ENCODE measurements at regions not wholly inside any gene's neighbourhood (a gene's known extent, or its start where the extent isn't known, plus 50 kb on each side); places are given as distances from the start of the nearest gene placed in this dataset.

DNA sequence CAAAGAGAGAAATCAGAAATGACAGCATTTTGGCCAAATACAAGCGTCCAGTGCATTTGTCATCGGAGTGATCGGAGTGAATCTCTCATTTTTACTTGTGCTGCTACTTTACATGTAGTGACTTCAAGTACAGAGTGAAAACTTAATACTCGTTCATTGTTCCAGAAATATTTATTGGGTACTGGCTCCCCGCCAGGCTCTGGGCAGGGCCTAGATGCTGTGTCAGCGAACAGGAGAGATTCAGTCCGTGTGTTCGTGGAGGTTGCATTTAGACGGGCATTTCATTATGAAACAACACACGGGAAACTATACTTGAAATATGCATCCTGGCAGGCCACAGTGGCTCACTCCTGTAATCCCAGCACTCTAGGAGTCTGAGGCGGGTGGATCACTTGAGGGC lies 727.2 kb upstream of the RBFOX1 start:
- Histone ChIP-seq H3K4me2 (ENCODE audit: low read length) (no peak overlapping the region), H3F3A (ENCODE audit: low read length, unreplicated experiment) (no peaks in the 10 kb centered on the region), H3K79me2 (ENCODE audit: low read length) (no peaks in the 10 kb centered on the region), H2AFZ (ENCODE audit: low read length) (no peak overlapping the region), H3K9ac (ENCODE audit: low read length) (no peak overlapping the region), H3K9me2 (replicated peaks; ENCODE audit: low read length) (no peaks in the 10 kb centered on the region), H3K4me1 (ENCODE audit: insufficient read depth, low read length) (no peaks in the 10 kb centered on the region), H3K27ac (ENCODE audit: low read length) (no peak overlapping the region), H3K27me3 (ENCODE audit: low read length) (no peaks in the 10 kb centered on the region), H3K4me3 (ENCODE audit: low read length) (no peak overlapping the region), H3K9me3 (ENCODE audit: low read length) (no peaks in the 10 kb centered on the region), H3K36me3 (ENCODE audit: low read depth, low read length) (no peaks in the 10 kb centered on the region), H4K20me1 (ENCODE audit: low read length) (no peaks in the 10 kb centered on the region)
- BruUV-seq (replicated peaks): no TSS peak
- intact Hi-C loops (cut with micrococcal nuclease): no loop called here
- TF ChIP-seq EZH2 (IDR thresholded peaks at IDR 0.05; ENCODE audit: low read length, unreplicated experiment) (no peak), EZH2phosphoT487 (IDR thresholded peaks at IDR 0.05; ENCODE audit: borderline replicate concordance, low read length) (no peak)
- TF ChIP-seq, protein P1, sequence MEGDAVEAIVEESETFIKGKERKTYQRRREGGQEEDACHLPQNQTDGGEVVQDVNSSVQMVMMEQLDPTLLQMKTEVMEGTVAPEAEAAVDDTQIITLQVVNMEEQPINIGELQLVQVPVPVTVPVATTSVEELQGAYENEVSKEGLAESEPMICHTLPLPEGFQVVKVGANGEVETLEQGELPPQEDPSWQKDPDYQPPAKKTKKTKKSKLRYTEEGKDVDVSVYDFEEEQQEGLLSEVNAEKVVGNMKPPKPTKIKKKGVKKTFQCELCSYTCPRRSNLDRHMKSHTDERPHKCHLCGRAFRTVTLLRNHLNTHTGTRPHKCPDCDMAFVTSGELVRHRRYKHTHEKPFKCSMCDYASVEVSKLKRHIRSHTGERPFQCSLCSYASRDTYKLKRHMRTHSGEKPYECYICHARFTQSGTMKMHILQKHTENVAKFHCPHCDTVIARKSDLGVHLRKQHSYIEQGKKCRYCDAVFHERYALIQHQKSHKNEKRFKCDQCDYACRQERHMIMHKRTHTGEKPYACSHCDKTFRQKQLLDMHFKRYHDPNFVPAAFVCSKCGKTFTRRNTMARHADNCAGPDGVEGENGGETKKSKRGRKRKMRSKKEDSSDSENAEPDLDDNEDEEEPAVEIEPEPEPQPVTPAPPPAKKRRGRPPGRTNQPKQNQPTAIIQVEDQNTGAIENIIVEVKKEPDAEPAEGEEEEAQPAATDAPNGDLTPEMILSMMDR (conservative IDR thresholded peaks at IDR 0.05; ENCODE audit: low read depth, low read length): no peak
- POLR2A ChIA-PET (ENCODE audit: unreplicated experiment): no interaction called here
- DNase-seq (no peak), ATAC-seq (no peak)
- CTCF ChIA-PET: no interaction called here

DNA sequence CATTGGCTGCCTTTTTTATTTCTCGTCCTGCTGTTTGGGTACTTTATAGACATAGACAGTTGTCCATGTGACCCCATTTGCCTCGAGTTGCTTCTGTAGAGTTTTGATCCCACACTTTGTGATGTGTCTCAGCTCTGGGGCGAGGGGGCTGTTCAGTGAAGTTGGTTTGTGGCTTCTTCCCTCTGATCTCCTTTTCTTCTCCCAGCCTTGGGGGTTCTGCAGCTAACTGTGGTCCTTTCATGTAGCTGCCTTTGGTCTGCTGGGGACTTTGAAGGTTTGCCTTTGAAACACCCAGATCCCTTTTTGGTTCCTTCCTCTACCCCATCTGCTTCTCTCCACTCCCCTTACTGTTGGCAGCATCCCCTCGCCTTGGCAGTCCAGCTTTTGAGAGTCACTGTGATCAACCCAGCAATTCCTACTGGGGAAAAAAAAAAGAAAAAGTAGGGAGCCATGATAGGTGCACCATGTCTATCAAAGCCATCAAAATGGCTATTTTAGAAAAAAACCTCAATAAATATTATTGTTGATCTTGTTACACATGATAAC lies 728.8 kb upstream of the RBFOX1 start:
- H3K9me2 ChIP-seq (replicated peaks; ENCODE audit: low read length): no peaks in the 10 kb centered on the region
- no peaks in the 10 kb centered on the region for H3F3A ChIP-seq (ENCODE audit: low read length, unreplicated experiment)
- no peaks in the 10 kb centered on the region for H3K4me1 ChIP-seq (ENCODE audit: insufficient read depth, low read length)
- BruUV-seq (replicated peaks): no TSS peak
- CTCF ChIA-PET: no interaction called here
- H3K4me2 ChIP-seq (ENCODE audit: low read length): no peak overlapping the region
- DNase-seq (no peak), ATAC-seq (no peak)
- intact Hi-C loops (cut with micrococcal nuclease): no loop called here
- H3K9me3 ChIP-seq (ENCODE audit: low read length): no peaks in the 10 kb centered on the region
- H3K36me3 ChIP-seq (ENCODE audit: low read depth, low read length): no peaks in the 10 kb centered on the region
- no peaks in the 10 kb centered on the region for H3K27me3 ChIP-seq (ENCODE audit: low read length)
- H2AFZ ChIP-seq (ENCODE audit: low read length): no peak overlapping the region
- H3K27ac ChIP-seq (ENCODE audit: low read length): no peak overlapping the region
- no peak for TF ChIP-seq EZH2phosphoT487 (IDR thresholded peaks at IDR 0.05; ENCODE audit: borderline replicate concordance, low read length)
- TF ChIP-seq, protein P1 (conservative IDR thresholded peaks at IDR 0.05; ENCODE audit: low read depth, low read length): no peak
- TF ChIP-seq EZH2 (IDR thresholded peaks at IDR 0.05; ENCODE audit: low read length, unreplicated experiment): no peak
- H3K9ac ChIP-seq (ENCODE audit: low read length): no peak overlapping the region
- POLR2A ChIA-PET (ENCODE audit: unreplicated experiment): no interaction called here
- H3K4me3 ChIP-seq (ENCODE audit: low read length): no peak overlapping the region
- no peaks in the 10 kb centered on the region for H4K20me1 ChIP-seq (ENCODE audit: low read length)
- no peaks in the 10 kb centered on the region for H3K79me2 ChIP-seq (ENCODE audit: low read length)

DNA sequence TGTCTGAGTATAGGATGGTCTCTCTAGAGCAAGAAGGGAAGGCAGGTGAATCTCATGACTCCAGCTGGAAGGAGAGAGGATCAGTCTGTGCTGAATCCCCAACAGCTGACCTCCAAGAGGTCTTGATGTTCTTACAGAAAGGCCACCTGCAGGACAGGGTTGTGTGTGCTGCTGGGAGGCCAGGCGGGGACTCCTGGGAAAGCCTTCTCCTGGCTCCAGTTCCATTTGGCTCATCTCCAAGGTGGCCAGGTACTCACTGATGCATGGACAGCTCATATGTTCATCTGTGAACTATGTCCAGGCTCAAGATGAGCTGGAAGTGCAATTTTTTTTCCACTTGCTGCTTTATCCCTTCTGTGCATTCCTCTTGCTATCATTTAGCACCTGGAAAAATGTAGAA lies 730.2 kb upstream of the RBFOX1 start:
- H2AFZ ChIP-seq (ENCODE audit: low read length): no peak overlapping the region
- no peaks in the 10 kb centered on the region for H3K9me2 ChIP-seq (replicated peaks; ENCODE audit: low read length)
- TF ChIP-seq EZH2phosphoT487 (IDR thresholded peaks at IDR 0.05; ENCODE audit: borderline replicate concordance, low read length): no peak
- H3K9ac ChIP-seq (ENCODE audit: low read length): no peak overlapping the region
- no peaks in the 10 kb centered on the region for H3K27me3 ChIP-seq (ENCODE audit: low read length)
- DNase-seq (no peak), ATAC-seq (no peak)
- no TSS peak for BruUV-seq (replicated peaks)
- intact Hi-C loops (cut with micrococcal nuclease): no loop called here
- H3F3A ChIP-seq (ENCODE audit: low read length, unreplicated experiment): no peaks in the 10 kb centered on the region
- no peaks in the 10 kb centered on the region for H4K20me1 ChIP-seq (ENCODE audit: low read length)
- H3K79me2 ChIP-seq (ENCODE audit: low read length): no peaks in the 10 kb centered on the region
- H3K4me3 ChIP-seq (ENCODE audit: low read length): no peak overlapping the region
- ChIA-PET CTCF (no interaction called here), POLR2A (ENCODE audit: unreplicated experiment) (no interaction called here)
- H3K27ac ChIP-seq (ENCODE audit: low read length): no peak overlapping the region
- no peaks in the 10 kb centered on the region for H3K4me1 ChIP-seq (ENCODE audit: insufficient read depth, low read length)
- no peaks in the 10 kb centered on the region for H3K36me3 ChIP-seq (ENCODE audit: low read depth, low read length)
- no peak overlapping the region for H3K4me2 ChIP-seq (ENCODE audit: low read length)
- H3K9me3 ChIP-seq (ENCODE audit: low read length): no peaks in the 10 kb centered on the region
